GM12874 (cell line): ENCODE measurements at regions not wholly inside any gene's neighbourhood (a gene's known extent, or its start where the extent isn't known, plus 50 kb on each side); places are given as distances from the start of the nearest gene placed in this dataset.
A peak's percentile ranks its signal among the peaks of the same experiment; 100 is the strongest.

Source experiments
- TF ChIP-seq, protein P1 (sequence below): IDR thresholded peaks from 2 replicates; pipeline ENCODE4 v1.5.1; 2011; ENCODE audit warnings: low read depth, mild to moderate bottlenecking, control low read depth, low read length, moderate library complexity; ENCODE audit not compliant: insufficient read depth

DNA sequence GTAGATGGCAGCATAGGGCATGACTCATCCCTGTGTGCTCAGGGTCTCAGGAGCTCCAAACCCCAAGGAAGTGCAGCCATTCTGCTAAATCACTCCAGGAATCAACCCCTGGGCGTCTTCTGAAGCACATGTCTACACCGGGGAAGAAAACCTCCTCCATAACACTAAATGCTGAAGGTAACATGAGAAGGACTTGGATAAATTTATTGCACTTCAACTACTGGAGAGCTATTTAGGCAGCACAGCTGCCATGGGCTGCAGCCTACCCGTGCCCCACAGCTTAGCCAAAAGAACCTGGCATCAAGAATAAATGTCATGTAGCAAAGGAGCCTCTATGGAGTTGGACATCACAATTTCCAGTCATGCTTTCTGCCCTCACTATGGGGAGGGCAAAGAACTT, 141.7 kb downstream of the GPCPD1 start:
- TF ChIP-seq, protein P1, sequence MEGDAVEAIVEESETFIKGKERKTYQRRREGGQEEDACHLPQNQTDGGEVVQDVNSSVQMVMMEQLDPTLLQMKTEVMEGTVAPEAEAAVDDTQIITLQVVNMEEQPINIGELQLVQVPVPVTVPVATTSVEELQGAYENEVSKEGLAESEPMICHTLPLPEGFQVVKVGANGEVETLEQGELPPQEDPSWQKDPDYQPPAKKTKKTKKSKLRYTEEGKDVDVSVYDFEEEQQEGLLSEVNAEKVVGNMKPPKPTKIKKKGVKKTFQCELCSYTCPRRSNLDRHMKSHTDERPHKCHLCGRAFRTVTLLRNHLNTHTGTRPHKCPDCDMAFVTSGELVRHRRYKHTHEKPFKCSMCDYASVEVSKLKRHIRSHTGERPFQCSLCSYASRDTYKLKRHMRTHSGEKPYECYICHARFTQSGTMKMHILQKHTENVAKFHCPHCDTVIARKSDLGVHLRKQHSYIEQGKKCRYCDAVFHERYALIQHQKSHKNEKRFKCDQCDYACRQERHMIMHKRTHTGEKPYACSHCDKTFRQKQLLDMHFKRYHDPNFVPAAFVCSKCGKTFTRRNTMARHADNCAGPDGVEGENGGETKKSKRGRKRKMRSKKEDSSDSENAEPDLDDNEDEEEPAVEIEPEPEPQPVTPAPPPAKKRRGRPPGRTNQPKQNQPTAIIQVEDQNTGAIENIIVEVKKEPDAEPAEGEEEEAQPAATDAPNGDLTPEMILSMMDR, result no peak

DNA sequence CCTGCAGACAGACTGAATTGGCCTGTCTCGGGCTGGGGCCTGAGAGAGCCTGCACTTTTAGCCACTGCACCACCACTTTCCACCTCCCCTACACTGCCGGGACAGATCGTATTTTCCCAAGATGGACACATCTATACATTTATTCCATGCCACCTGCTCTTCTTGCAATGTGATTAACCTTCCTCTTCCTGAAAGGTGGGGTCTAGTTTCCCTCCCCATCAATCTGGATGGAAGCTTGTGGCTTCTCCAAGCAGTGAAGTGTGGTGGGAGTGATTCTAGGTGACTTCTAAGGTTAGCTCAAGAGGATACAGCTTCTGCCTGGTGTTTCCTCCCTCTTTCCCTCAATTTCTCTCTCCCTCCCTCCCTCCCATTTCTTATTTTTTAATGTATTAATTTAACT, 143.7 kb downstream of the GPCPD1 start:
- TF ChIP-seq, protein P1, result no peak

DNA sequence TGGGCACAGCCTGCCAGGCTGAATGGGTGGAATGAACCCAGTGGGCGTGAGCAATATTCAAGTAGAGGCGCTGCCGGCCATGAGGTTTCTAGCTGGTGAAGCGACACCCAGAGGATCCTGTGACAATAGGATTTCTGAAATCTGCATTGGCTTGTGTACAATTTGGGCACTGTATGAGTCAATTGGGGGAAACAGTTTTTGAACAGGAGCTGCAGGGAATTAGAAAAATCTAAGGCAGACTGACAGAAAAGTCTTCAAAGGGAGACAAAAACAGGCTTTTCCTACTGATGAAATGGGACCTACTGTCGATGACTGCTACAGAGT, 145.2 kb downstream of the GPCPD1 start:
- TF ChIP-seq, protein P1, result no peak

DNA sequence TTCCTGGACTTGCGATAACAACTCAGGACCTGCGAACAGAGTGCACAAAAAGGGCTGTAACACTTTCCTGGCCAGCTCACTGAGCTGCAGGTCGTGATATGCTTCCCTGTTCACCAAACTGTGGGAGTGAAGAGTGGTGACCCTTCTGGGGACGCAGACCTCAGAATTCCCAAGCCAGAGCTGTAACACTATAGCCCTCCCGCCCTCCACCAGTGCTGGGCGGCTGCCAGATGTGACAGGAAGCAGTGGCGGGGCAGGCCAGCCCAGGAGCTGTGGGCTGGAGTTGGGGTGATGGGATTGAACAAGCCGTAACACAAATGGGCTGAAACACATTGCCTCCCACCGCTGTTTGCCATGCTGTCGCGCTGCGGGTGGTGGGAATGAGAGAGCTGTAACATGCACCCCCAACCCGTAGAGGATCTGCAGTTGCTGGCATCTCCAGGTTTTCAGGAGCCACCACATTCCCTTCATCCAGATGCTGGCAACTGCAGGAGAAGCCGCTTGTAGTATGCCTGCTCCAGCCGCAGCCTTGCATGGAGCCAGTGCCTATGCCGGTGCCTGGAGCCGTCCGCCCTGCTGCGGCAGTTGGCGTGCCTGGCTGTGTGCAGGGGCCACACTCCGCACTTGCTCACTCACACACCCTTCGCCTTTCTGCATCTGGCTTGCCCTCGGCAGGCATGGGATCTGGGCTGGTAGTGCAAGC, 145.8 kb downstream of the GPCPD1 start:
- TF ChIP-seq, protein P1, result no peak

DNA sequence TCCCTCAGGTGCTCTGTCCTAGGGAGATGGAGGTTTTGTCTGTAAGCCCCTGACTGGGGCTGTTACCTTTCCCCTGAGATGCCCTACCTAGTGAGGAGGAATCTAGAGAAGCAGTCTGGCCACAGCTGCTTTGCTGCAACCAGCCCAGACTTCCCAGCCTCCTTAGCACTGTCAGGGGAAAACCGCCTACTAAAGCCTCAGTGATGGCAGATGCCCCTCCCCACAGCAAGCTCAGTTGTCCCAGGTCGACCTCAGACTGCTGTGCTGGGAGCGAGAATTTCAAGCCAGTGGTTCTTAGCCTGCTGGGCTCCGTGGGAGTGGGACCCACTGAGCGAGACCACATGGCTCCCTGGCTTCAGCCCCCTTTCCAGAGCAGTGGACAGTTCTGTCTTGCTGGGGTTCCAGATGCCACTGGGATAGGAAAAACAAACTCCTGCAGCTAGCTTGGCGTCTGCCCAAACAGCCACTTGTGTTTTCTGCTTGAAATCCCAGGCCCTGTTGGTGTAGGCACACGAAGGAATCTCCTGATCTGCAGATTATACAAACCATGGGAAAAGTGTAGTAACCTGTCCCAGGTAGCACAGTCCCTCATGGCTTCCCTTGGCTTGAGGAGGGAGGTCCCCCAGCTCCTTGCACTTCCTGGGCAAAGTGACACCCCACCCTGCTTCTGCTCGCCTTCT, 146.4 kb upstream of the PROKR2 start:
- TF ChIP-seq, protein P1, result no peak

DNA sequence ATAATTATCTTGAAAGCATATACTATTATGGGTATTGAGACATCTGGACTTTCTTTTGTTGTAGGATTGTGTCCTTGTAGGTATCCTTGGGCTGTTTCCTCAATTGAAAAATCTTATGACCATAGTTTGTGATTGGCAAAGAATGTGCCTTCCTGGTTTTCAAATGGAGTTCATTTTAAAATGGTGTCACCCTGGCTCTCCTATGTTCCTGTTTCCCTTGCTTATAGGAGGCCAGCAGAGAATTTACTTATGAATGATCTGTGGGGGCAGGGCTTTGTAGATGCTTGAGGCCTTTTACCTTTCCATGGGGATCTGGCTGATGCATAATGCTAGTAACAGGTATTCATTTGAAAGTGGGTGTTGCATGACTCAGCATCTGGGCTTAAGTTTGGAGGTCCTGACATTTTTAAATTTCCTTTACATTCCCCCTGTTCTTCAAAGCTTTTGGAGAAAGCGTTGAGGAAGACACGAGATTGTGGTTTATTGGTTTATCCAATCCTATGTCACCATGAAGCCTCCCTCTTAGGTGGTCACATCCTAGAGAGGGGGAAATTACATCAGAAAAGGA, 135.0 kb upstream of the PROKR2 start:
- TF ChIP-seq, protein P1, result no peak

DNA sequence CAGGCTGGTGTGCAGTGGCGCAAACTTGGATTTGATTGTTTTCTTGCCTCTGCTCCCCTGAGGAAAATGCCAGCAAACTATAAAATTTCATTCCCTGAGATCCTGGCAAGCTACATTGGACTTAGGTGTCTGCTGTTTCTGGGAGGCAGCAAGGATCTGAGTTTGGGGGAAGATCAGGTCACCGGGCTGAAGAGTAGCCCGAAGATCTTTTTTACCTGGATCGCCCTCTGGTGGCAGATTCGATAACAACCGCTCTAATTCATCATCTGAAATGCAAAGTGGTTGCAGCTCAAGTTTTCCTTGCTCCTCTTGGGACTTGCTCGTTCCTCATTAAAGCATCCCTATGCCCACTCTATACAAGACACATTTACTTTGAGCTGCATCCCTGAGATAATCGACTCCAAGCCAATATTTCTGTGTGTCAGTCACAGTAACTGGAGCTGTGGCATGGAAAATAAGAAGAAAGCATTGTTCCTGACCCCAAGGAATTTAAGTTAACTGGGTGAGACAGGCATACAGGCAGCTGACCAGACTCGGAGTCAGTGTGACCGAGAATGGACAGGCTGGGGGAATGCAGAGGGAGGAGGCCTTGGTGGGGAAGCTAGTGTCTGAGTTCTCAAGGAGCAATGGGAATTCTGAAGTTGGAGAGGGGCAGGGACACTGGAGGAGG, 131.8 kb upstream of the PROKR2 start:
- TF ChIP-seq, protein P1, result peak; percentile 76
